ENCODE measurements at regions not wholly inside any gene's neighbourhood (a gene's known extent, or its start where the extent isn't known, plus 50 kb on each side); places are given as distances from the start of the nearest gene placed in this dataset.

DNA sequence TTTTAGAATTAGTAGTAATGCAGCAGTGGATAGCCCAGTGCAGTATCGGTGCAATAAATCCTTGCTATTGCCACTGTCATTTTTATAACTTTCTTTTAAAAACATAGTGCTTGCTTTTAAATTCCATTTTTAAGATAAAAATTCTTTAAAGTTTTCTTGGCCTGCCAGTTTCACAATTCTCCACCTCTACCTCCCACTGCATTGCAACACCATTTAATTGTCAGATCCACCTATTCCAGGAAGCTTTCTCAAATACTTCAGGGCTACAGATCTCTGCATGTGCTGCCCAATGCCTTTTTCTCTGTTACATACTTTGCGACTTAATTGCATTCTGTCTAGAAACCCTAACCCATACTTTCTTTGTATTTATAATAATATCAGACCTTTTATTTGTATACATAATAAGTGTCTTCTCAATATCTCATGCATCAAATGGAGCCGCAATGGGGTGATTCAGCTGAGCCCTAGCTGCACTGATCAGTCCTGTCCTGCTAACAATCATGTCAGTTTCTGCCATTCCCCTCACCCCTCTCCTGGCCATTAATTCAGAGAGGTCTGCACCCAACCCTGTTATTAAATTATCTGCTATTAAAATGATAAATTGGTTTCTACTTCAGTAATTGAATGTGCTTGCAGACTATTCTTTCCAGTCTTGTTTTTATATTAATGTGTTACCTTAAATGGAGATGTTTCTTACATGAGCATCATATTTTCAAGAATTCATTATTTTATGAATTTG, 193.1 kb downstream of the SLIT2 start:
- Histone ChIP-seq H3F3A (ENCODE audit: low read depth) (peaks cover 6% of the 10 kb centered on the region), H3K4me3 (no peak overlapping the region), H3K36me3 (no peaks in the 10 kb centered on the region), H2AFZ (replicated peaks) (no peak overlapping the region), H3K9me3 (ENCODE audit: low read depth) (no peaks in the 10 kb centered on the region), H3K27me3 (no peaks in the 10 kb centered on the region), H3K4me2 (no peak overlapping the region), H3K4me1 (peaks cover 16% of the 10 kb centered on the region), H3K79me2 (ENCODE audit: low read depth) (no peaks in the 10 kb centered on the region), H3K9ac (no peak overlapping the region), H3K27ac (no peak overlapping the region), H4K20me1 (ENCODE audit: low read depth) (no peaks in the 10 kb centered on the region)
- Mint-ChIP-seq H3K36me3 (peaks cover 4% of the 10 kb centered on the region), H3K4me1 (peaks cover 32% of the 10 kb centered on the region), H3K4me3 (no peak overlapping the region), H3K27me3 (ENCODE audit: insufficient read depth, low read depth) (no peaks in the 10 kb centered on the region), H3K9me3 (no peaks in the 10 kb centered on the region), H3K27ac (no peak overlapping the region)
- TF ChIP-seq EZH2 (IDR thresholded peaks at IDR 0.05) (no peak), EZH2phosphoT487 (IDR thresholded peaks at IDR 0.05) (no peak), CTCF (IDR thresholded peaks at IDR 0.05) (no peak)
- no peak for DNase-seq (ENCODE audit: low spot score)

GRCh38 chr4:20445933-20446723, 194.4 kb downstream of the SLIT2 start:
- DNase-seq (ENCODE audit: low spot score): peak; percentile 64
- no peak overlapping the region for H2AFZ ChIP-seq (replicated peaks)
- Mint-ChIP-seq H3K4me1 (peaks cover 32% of the 10 kb centered on the region), H3K4me3 (no peak overlapping the region), H3K9me3 (no peaks in the 10 kb centered on the region), H3K36me3 (peaks cover 4% of the 10 kb centered on the region), H3K27me3 (ENCODE audit: insufficient read depth, low read depth) (no peaks in the 10 kb centered on the region), H3K27ac (no peak overlapping the region)
- no peak overlapping the region for H3K4me3 ChIP-seq
- H3K4me2 ChIP-seq: no peak overlapping the region
- no peaks in the 10 kb centered on the region for H3K79me2 ChIP-seq (ENCODE audit: low read depth)
- peaks cover 16% of the 10 kb centered on the region for H3K4me1 ChIP-seq
- H3K9ac ChIP-seq: no peak overlapping the region
- no peak for TF ChIP-seq EZH2phosphoT487 (IDR thresholded peaks at IDR 0.05)
- TF ChIP-seq CTCF (IDR thresholded peaks at IDR 0.05): no peak
- no peak for TF ChIP-seq EZH2 (IDR thresholded peaks at IDR 0.05)
- H3K9me3 ChIP-seq (ENCODE audit: low read depth): no peaks in the 10 kb centered on the region
- H3K27ac ChIP-seq: no peak overlapping the region
- no peaks in the 10 kb centered on the region for H3K27me3 ChIP-seq
- peaks cover 6% of the 10 kb centered on the region for H3F3A ChIP-seq (ENCODE audit: low read depth)
- no peaks in the 10 kb centered on the region for H3K36me3 ChIP-seq
- H4K20me1 ChIP-seq (ENCODE audit: low read depth): no peaks in the 10 kb centered on the region

GRCh38 chr4:20447103-20447502, 195.4 kb downstream of the SLIT2 start:
- Histone ChIP-seq H3K4me1 (peaks cover 18% of the 10 kb centered on the region), H3K9me3 (ENCODE audit: low read depth) (no peaks in the 10 kb centered on the region), H3K27me3 (no peaks in the 10 kb centered on the region), H3F3A (ENCODE audit: low read depth) (peaks cover 6% of the 10 kb centered on the region), H2AFZ (replicated peaks) (peak overlapping the region; percentile 29), H3K4me2 (no peak overlapping the region), H3K4me3 (no peak overlapping the region), H3K36me3 (no peaks in the 10 kb centered on the region), H4K20me1 (ENCODE audit: low read depth) (no peaks in the 10 kb centered on the region), H3K9ac (no peak overlapping the region), H3K79me2 (ENCODE audit: low read depth) (no peaks in the 10 kb centered on the region), H3K27ac (no peak overlapping the region)
- H3K27ac Mint-ChIP-seq: peak overlapping the region; percentile 15
- H3K27me3 Mint-ChIP-seq (ENCODE audit: insufficient read depth, low read depth): no peaks in the 10 kb centered on the region
- H3K36me3 Mint-ChIP-seq: peaks cover 2% of the 10 kb centered on the region
- no peak overlapping the region for H3K4me3 Mint-ChIP-seq
- TF ChIP-seq EZH2phosphoT487 (IDR thresholded peaks at IDR 0.05) (no peak), EZH2 (IDR thresholded peaks at IDR 0.05) (no peak), CTCF (IDR thresholded peaks at IDR 0.05) (no peak)
- no peaks in the 10 kb centered on the region for H3K9me3 Mint-ChIP-seq
- no peak for DNase-seq (ENCODE audit: low spot score)
- H3K4me1 Mint-ChIP-seq: peaks cover 36% of the 10 kb centered on the region
